ENCODE measurements at regions not wholly inside any gene's neighbourhood (a gene's known extent, or its start where the extent isn't known, plus 50 kb on each side); places are given as distances from the start of the nearest gene placed in this dataset.
A peak's percentile ranks its signal among the peaks of the same experiment; 100 is the strongest.

- DNase-seq: no peak
- Histone ChIP-seq H3K27ac (no peak overlapping the region), H3K9me3 (no peaks in the 10 kb centered on the region), H3K27me3 (no peaks in the 10 kb centered on the region), H3K4me1 (no peaks in the 10 kb centered on the region), H3K36me3 (no peaks in the 10 kb centered on the region), H3K4me3 (no peak overlapping the region)
- no peak for TF ChIP-seq POLR2A (IDR thresholded peaks at IDR 0.05)
- TF ChIP-seq, protein P1, sequence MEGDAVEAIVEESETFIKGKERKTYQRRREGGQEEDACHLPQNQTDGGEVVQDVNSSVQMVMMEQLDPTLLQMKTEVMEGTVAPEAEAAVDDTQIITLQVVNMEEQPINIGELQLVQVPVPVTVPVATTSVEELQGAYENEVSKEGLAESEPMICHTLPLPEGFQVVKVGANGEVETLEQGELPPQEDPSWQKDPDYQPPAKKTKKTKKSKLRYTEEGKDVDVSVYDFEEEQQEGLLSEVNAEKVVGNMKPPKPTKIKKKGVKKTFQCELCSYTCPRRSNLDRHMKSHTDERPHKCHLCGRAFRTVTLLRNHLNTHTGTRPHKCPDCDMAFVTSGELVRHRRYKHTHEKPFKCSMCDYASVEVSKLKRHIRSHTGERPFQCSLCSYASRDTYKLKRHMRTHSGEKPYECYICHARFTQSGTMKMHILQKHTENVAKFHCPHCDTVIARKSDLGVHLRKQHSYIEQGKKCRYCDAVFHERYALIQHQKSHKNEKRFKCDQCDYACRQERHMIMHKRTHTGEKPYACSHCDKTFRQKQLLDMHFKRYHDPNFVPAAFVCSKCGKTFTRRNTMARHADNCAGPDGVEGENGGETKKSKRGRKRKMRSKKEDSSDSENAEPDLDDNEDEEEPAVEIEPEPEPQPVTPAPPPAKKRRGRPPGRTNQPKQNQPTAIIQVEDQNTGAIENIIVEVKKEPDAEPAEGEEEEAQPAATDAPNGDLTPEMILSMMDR (IDR thresholded peaks at IDR 0.05): no peak
- WGBS (ENCODE audit: insufficient coverage, low coverage, low lambda C conversion rate, missing lambda C conversion rate): 42% methylated on average over 6 of the region's 8 CpGs
- intact Hi-C loops (cut with DNase I): no loop called here
- peak in 1 of 4 donors; percentile 14 for ATAC-seq
These were observed 152.0 kb downstream of the BMP7 start for GRCh38 chr20:57114290-57115005.

DNA sequence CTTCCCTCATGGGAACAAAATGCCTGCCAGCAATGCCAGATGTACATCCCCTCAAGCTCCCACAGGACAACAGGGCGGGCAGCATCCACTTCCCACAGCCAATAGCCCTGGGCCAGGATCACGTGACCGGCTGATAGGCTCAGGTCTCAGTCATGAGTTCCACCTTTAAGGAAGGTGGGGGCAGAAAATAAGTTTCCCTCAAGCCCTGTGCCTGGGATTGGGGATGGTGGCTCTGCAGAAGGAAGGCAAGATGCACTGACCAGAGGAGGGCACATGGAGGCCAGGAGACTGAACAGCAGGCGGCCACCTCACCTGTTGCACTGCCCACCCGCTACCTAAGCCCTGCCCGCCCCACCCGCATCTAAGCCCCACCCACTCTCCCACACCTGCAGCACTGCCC lies 149.1 kb downstream of the BMP7 start:
- H3K4me3 ChIP-seq: no peak overlapping the region
- TF ChIP-seq, protein P1 (IDR thresholded peaks at IDR 0.05): no peak
- no peak for TF ChIP-seq POLR2A (IDR thresholded peaks at IDR 0.05)
- ATAC-seq: no peak
- H3K9me3 ChIP-seq: no peaks in the 10 kb centered on the region
- no peaks in the 10 kb centered on the region for H3K4me1 ChIP-seq
- H3K27ac ChIP-seq: no peak overlapping the region
- 100% methylated on average over 1 of the region's 7 CpGs for WGBS (ENCODE audit: insufficient coverage, low coverage, low lambda C conversion rate, missing lambda C conversion rate)
- no peak for DNase-seq
- H3K27me3 ChIP-seq: no peaks in the 10 kb centered on the region
- intact Hi-C loops (cut with DNase I): no loop called here
- H3K36me3 ChIP-seq: no peaks in the 10 kb centered on the region

GRCh38 chr20:57118107-57118769 lies 148.2 kb downstream of the BMP7 start:
- no peaks in the 10 kb centered on the region for H3K4me1 ChIP-seq
- no peak for DNase-seq
- WGBS (ENCODE audit: insufficient coverage, low coverage, low lambda C conversion rate, missing lambda C conversion rate): 85% methylated on average over 17 of the region's 21 CpGs
- intact Hi-C loops (cut with DNase I): no loop called here
- ATAC-seq: no peak
- H3K9me3 ChIP-seq: no peaks in the 10 kb centered on the region
- H3K36me3 ChIP-seq: no peaks in the 10 kb centered on the region
- TF ChIP-seq, protein P1 (IDR thresholded peaks at IDR 0.05): no peak
- no peak for TF ChIP-seq POLR2A (IDR thresholded peaks at IDR 0.05)
- no peaks in the 10 kb centered on the region for H3K27me3 ChIP-seq
- H3K4me3 ChIP-seq: no peak overlapping the region
- H3K27ac ChIP-seq: no peak overlapping the region

Small RNAs in the stretch of these regions (small RNA-seq; reads per million reads assigned to genes)
- 0 reads per million in 2 experiments for gene RNU6-929P

All from right lobe of liver (tissue), 6 donors.